ENCODE measurements at regions not wholly inside any gene's neighbourhood (a gene's known extent, or its start where the extent isn't known, plus 50 kb on each side); places are given as distances from the start of the nearest gene placed in this dataset.

DNA sequence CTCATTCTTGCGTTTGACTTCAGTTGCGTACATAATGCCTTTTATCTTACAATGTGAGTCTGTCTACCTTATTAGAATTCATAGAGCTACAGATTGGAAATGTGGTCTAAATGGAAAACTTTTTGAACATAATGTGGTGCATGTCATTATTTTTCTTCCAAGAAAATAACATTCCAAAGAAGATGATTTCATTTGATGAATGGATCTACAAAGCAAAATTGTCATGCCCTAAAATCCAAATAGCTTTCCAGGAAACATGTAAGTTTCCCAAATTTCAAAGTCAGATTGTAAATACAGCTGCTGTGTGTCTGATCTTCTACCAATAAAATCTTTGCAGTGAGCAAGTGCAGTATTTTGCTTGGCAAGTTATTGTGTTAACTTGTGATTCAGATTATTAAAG lies 101.8 kb upstream of the FZD8 start:
- no peak overlapping the region for H4K91ac ChIP-seq (ENCODE audit: insufficient read depth, low read depth, low read length)

More for the DNA sequence above, 101.8 kb upstream of the FZD8 start:
- no peak overlapping the region for H2AK9ac ChIP-seq (replicated peaks; ENCODE audit: low read depth, low read length, poor library complexity)
- H3K18ac ChIP-seq (ENCODE audit: low read depth, low read length), result no peak overlapping the region
- H4K20me1 ChIP-seq (ENCODE audit: insufficient read depth, low read length), result no peaks in the 10 kb centered on the region
- peaks cover 6% of the 10 kb centered on the region for H3K27me3 ChIP-seq (ENCODE audit: control insufficient read depth, insufficient read depth, low read length)
- no peak overlapping the region for H3K4ac ChIP-seq (ENCODE audit: low read depth, low read length)
- CTCF ChIA-PET, result no interaction called here
- no peaks in the 10 kb centered on the region; the same call in 1 of the 2 replicates for H3K4me1 ChIP-seq (ENCODE audit: control insufficient read depth, insufficient read depth, low read length)
- no peak overlapping the region for H3K4me2 ChIP-seq (ENCODE audit: low read depth, low read length)
- no peak overlapping the region for H2BK20ac ChIP-seq (ENCODE audit: low read depth, low read length)
- H2AK5ac ChIP-seq (ENCODE audit: low read depth, low read length), result no peak overlapping the region
- H3K4me3 ChIP-seq (ENCODE audit: insufficient read depth, low read depth, low read length), result no peak overlapping the region
- no peak overlapping the region for H4K8ac ChIP-seq (ENCODE audit: low read depth in 2 of 2, low read length in 2 of 2)
- H2BK5ac ChIP-seq (ENCODE audit: low read depth, low read length, poor library complexity, severe bottlenecking), result no peak overlapping the region
- no peak overlapping the region for H3K23ac ChIP-seq (ENCODE audit: low read depth, low read length)
- dilution Hi-C loops (cut with HindIII; ENCODE audit: low sequenced_read_pairs, unreplicated experiment), result no loop called here
- no CpG with 5 or more reads among the region's 2 CpGs for WGBS, 2 experiments (ENCODE audit: extremely low coverage in 2 of 2, insufficient read length in 1 of 2)
- in situ Hi-C loops (cut with MboI; ENCODE audit: low sequenced_read_pairs), result no loop called here
- POLR2A ChIA-PET (ENCODE audit: unreplicated experiment), result no interaction called here
- H3K9me1 ChIP-seq (ENCODE audit: insufficient read depth, low read length), result no peaks in the 10 kb centered on the region
- H2BK15ac ChIP-seq (ENCODE audit: low read depth, low read length), result no peak overlapping the region
- H3K14ac ChIP-seq (replicated peaks; ENCODE audit: low read depth, low read length), result no peak overlapping the region
- H4K5ac ChIP-seq (ENCODE audit: low read depth, low read length), result no peak overlapping the region
- no peak overlapping the region for H3K56ac ChIP-seq (ENCODE audit: extremely low read depth, insufficient read depth, low read length)
- TF ChIP-seq, protein P1, sequence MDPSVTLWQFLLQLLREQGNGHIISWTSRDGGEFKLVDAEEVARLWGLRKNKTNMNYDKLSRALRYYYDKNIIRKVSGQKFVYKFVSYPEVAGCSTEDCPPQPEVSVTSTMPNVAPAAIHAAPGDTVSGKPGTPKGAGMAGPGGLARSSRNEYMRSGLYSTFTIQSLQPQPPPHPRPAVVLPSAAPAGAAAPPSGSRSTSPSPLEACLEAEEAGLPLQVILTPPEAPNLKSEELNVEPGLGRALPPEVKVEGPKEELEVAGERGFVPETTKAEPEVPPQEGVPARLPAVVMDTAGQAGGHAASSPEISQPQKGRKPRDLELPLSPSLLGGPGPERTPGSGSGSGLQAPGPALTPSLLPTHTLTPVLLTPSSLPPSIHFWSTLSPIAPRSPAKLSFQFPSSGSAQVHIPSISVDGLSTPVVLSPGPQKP (IDR thresholded peaks at IDR 0.05; ENCODE audit: borderline replicate concordance, low read depth, low read length), result no peak
- no peak for TF ChIP-seq CHD1 (IDR thresholded peaks at IDR 0.05; ENCODE audit: low read depth, low read length)
- TF ChIP-seq FOS (IDR thresholded peaks at IDR 0.05; ENCODE audit: low read depth, low read length), result no peak
- no peak for TF ChIP-seq MXI1 (IDR thresholded peaks at IDR 0.05; ENCODE audit: borderline replicate concordance, low read depth, low read length)
- no peak for TF ChIP-seq MAZ (IDR thresholded peaks at IDR 0.05; ENCODE audit: borderline replicate concordance, low read depth, low read length)
- TF ChIP-seq MAFK (IDR thresholded peaks at IDR 0.05; ENCODE audit: low read depth, low read length), result no peak
- no peak for TF ChIP-seq RFX5 (IDR thresholded peaks at IDR 0.05; ENCODE audit: low read depth, low read length)
- TF ChIP-seq SMC3 (IDR thresholded peaks at IDR 0.05; ENCODE audit: low read depth, low read length), result no peak
- no peak for TF ChIP-seq RCOR1 (IDR thresholded peaks at IDR 0.05; ENCODE audit: insufficient replicate concordance, low read length)
- no peak for TF ChIP-seq BHLHE40 (IDR thresholded peaks at IDR 0.05; ENCODE audit: low read depth, low read length)
- no peak for TF ChIP-seq RAD21 (IDR thresholded peaks at IDR 0.05; ENCODE audit: low read length)
- no peak for TF ChIP-seq NFE2L2 (IDR thresholded peaks at IDR 0.05; ENCODE audit: low read depth, low read length)
- no peak for TF ChIP-seq CEBPB (IDR thresholded peaks at IDR 0.05; ENCODE audit: low read depth, low read length)
- TF ChIP-seq, protein P2, sequence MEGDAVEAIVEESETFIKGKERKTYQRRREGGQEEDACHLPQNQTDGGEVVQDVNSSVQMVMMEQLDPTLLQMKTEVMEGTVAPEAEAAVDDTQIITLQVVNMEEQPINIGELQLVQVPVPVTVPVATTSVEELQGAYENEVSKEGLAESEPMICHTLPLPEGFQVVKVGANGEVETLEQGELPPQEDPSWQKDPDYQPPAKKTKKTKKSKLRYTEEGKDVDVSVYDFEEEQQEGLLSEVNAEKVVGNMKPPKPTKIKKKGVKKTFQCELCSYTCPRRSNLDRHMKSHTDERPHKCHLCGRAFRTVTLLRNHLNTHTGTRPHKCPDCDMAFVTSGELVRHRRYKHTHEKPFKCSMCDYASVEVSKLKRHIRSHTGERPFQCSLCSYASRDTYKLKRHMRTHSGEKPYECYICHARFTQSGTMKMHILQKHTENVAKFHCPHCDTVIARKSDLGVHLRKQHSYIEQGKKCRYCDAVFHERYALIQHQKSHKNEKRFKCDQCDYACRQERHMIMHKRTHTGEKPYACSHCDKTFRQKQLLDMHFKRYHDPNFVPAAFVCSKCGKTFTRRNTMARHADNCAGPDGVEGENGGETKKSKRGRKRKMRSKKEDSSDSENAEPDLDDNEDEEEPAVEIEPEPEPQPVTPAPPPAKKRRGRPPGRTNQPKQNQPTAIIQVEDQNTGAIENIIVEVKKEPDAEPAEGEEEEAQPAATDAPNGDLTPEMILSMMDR (conservative IDR thresholded peaks at IDR 0.05; ENCODE audit: low read depth, low read length), result no peak
- TF ChIP-seq USF2 (IDR thresholded peaks at IDR 0.05; ENCODE audit: low read depth, low read length), result no peak
- TF ChIP-seq POLR2A (IDR thresholded peaks at IDR 0.05; ENCODE audit: low read depth, low read length), result no peak
- no peaks in the 10 kb centered on the region for H3K9me3 ChIP-seq (ENCODE audit: control insufficient read depth, insufficient read depth, low read length)
- ATAC-seq (ENCODE audit: low read depth), result no peak
- H2BK120ac ChIP-seq (ENCODE audit: low read depth, low read length), result no peak overlapping the region
- no peaks in the 10 kb centered on the region for H3K79me1 ChIP-seq (ENCODE audit: low read depth in 1 of 2, low read length in 2 of 2)
- intact Hi-C loops (cut with micrococcal nuclease), result no loop called here
- no peak overlapping the region for H2AFZ ChIP-seq (replicated peaks; ENCODE audit: low read length, poor library complexity)
- no peak overlapping the region for H3K27ac ChIP-seq (ENCODE audit: insufficient read depth, low read length)
- DNase-seq, result no peak
- no peaks in the 10 kb centered on the region for H3K36me3 ChIP-seq (ENCODE audit: control insufficient read depth, insufficient read depth, low read length)
- no TSS peak for BruUV-seq (replicated peaks)
- no peak overlapping the region for H3K9ac ChIP-seq (ENCODE audit: low read depth, low read length)

Measured in IMR-90 (cell line).